ENCODE measurements at regions not wholly inside any gene's neighbourhood (a gene's known extent, or its start where the extent isn't known, plus 50 kb on each side); places are given as distances from the start of the nearest gene placed in this dataset.

DNA sequence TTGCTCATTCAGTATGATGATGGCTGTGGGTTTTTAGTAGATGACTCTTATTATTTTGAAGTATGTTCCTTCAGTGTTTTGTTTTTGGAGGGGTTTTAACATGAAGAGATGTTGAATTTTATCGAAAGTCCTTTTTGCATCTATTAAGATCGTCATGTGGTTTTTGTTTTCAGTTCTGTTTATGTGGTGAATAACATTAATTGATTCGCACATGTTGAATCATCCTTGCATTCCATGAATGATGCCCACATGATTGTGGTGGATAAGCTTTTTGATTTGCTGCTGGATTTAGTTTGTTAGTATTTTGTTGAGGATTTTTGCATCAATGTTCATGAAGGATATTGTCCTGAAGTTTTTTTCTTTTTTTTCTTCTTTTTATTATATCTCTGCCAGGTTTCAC is 347.4 kb upstream of the EPHA5 start:
- Histone ChIP-seq H3K9ac (ENCODE audit: control insufficient read depth, extremely low read depth, insufficient read depth, low read length) (no peak overlapping the region), H2AFZ (ENCODE audit: control insufficient read depth, low read length) (no peak overlapping the region), H3K27ac (ENCODE audit: control insufficient read depth, insufficient read depth, low read length) (no peak overlapping the region), H4K20me1 (ENCODE audit: control insufficient read depth, extremely low read depth, insufficient read depth, low read length) (no peaks in the 10 kb centered on the region), H3K79me2 (ENCODE audit: control insufficient read depth, insufficient read depth, low read length) (no peaks in the 10 kb centered on the region), H3K9me3 (ENCODE audit: control insufficient read depth, low read depth, low read length) (no peaks in the 10 kb centered on the region), H3K36me3 (ENCODE audit: control insufficient read depth in 2 of 2, extremely low read depth in 1 of 2, insufficient read depth in 2 of 2, low read length in 2 of 2) (no peaks in the 10 kb centered on the region), H3K27me3 (ENCODE audit: control insufficient read depth, extremely low read depth, insufficient read depth, low read length) (no peaks in the 10 kb centered on the region), H3K4me1 (ENCODE audit: control insufficient read depth, extremely low read depth, insufficient read depth, low read length) (no peaks in the 10 kb centered on the region), H3K4me3 (ENCODE audit: control insufficient read depth in 2 of 3, extremely low read depth in 1 of 3, insufficient read depth in 2 of 3, low read depth in 1 of 3, low read length in 3 of 3) (no peak overlapping the region), H3K9me1 (ENCODE audit: control insufficient read depth, extremely low read depth, insufficient read depth, low read length) (no peaks in the 10 kb centered on the region), H3K4me2 (ENCODE audit: control insufficient read depth, extremely low read depth, insufficient read depth, low read depth, low read length) (no peak overlapping the region)
- no peak for TF ChIP-seq EZH2 (IDR thresholded peaks at IDR 0.05; ENCODE audit: low read length)
- TF ChIP-seq, protein P1, sequence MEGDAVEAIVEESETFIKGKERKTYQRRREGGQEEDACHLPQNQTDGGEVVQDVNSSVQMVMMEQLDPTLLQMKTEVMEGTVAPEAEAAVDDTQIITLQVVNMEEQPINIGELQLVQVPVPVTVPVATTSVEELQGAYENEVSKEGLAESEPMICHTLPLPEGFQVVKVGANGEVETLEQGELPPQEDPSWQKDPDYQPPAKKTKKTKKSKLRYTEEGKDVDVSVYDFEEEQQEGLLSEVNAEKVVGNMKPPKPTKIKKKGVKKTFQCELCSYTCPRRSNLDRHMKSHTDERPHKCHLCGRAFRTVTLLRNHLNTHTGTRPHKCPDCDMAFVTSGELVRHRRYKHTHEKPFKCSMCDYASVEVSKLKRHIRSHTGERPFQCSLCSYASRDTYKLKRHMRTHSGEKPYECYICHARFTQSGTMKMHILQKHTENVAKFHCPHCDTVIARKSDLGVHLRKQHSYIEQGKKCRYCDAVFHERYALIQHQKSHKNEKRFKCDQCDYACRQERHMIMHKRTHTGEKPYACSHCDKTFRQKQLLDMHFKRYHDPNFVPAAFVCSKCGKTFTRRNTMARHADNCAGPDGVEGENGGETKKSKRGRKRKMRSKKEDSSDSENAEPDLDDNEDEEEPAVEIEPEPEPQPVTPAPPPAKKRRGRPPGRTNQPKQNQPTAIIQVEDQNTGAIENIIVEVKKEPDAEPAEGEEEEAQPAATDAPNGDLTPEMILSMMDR (optimal IDR thresholded peaks at IDR 0.05 in 1 of 3, IDR thresholded peaks at IDR 0.05 in 1 of 3, conservative IDR thresholded peaks at IDR 0.05 in 1 of 3; ENCODE audit: extremely low read depth in 1 of 3, insufficient read depth in 2 of 3, low read length in 3 of 3), result no peak
- dilution Hi-C loops (cut with MboI; ENCODE audit: extremely low pct_ligation_motif_present, low sequenced_read_pairs), result no loop called here
- no peak for FAIRE-seq
- DNase-seq (ENCODE audit: low read depth, low spot score), result no peak

DNA sequence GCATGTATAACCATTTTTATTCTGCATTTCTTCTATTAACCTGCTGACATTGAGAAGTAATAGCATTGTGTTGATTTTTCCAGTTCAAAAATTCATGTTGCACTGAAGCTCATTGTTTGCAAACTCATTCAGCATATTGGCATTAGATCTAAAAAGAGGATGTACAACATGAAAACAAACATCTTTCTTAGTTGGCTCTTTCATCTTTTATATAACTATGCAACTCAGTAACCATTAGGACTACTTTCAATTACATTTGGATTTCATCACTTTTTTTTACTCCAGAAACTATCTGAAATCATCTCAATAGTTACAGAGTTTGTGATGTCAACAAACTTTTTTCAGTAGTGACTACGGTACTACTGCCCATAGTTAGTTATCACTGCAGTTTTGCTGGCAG is 346.0 kb upstream of the EPHA5 start:
- no peak overlapping the region for H3K9ac ChIP-seq (ENCODE audit: control insufficient read depth, extremely low read depth, insufficient read depth, low read length)
- H2AFZ ChIP-seq (ENCODE audit: control insufficient read depth, low read length), result no peak overlapping the region
- H3K4me3 ChIP-seq (ENCODE audit: control insufficient read depth in 2 of 3, extremely low read depth in 1 of 3, insufficient read depth in 2 of 3, low read depth in 1 of 3, low read length in 3 of 3), result no peak overlapping the region
- DNase-seq (ENCODE audit: low read depth, low spot score) (no peak), FAIRE-seq (no peak)
- no peaks in the 10 kb centered on the region for H3K79me2 ChIP-seq (ENCODE audit: control insufficient read depth, insufficient read depth, low read length)
- H3K9me1 ChIP-seq (ENCODE audit: control insufficient read depth, extremely low read depth, insufficient read depth, low read length), result no peaks in the 10 kb centered on the region
- H3K4me2 ChIP-seq (ENCODE audit: control insufficient read depth, extremely low read depth, insufficient read depth, low read depth, low read length), result no peak overlapping the region
- TF ChIP-seq, protein P1 (optimal IDR thresholded peaks at IDR 0.05 in 1 of 3, IDR thresholded peaks at IDR 0.05 in 1 of 3, conservative IDR thresholded peaks at IDR 0.05 in 1 of 3; ENCODE audit: extremely low read depth in 1 of 3, insufficient read depth in 2 of 3, low read length in 3 of 3), result no peak
- TF ChIP-seq EZH2 (IDR thresholded peaks at IDR 0.05; ENCODE audit: low read length), result no peak
- H3K27ac ChIP-seq (ENCODE audit: control insufficient read depth, insufficient read depth, low read length), result no peak overlapping the region
- dilution Hi-C loops (cut with MboI; ENCODE audit: extremely low pct_ligation_motif_present, low sequenced_read_pairs), result no loop called here
- H3K9me3 ChIP-seq (ENCODE audit: control insufficient read depth, low read depth, low read length), result no peaks in the 10 kb centered on the region
- H3K4me1 ChIP-seq (ENCODE audit: control insufficient read depth, extremely low read depth, insufficient read depth, low read length), result no peaks in the 10 kb centered on the region
- H3K27me3 ChIP-seq (ENCODE audit: control insufficient read depth, extremely low read depth, insufficient read depth, low read length), result no peaks in the 10 kb centered on the region
- no peaks in the 10 kb centered on the region for H4K20me1 ChIP-seq (ENCODE audit: control insufficient read depth, extremely low read depth, insufficient read depth, low read length)
- no peaks in the 10 kb centered on the region for H3K36me3 ChIP-seq (ENCODE audit: control insufficient read depth in 2 of 2, extremely low read depth in 1 of 2, insufficient read depth in 2 of 2, low read length in 2 of 2)

All from keratinocyte (primary cell).